Effector CD4-positive, alpha-beta T cell (primary cell): ENCODE measurements at regions not wholly inside any gene's neighbourhood (a gene's known extent, or its start where the extent isn't known, plus 50 kb on each side); places are given as distances from the start of the nearest gene placed in this dataset.

Experiments
- DNase-seq: peaks from one replicate; pipeline ENCODE4 v3.0.0-alpha.2; 2020

- no peak for DNase-seq
Observed at GRCh38 chr10:64449603-64450002, 928.4 kb downstream of the REEP3 start.

GRCh38 chr10:64450312-64450711 is 929.1 kb downstream of the REEP3 start:
- no peak for DNase-seq

- no peak for DNase-seq
Observed at GRCh38 chr10:64454962-64455361, 933.8 kb downstream of the REEP3 start.

GRCh38 chr10:64458306-64458705 is 937.1 kb downstream of the REEP3 start:
- no peak for DNase-seq

- no peak for DNase-seq
Observed at GRCh38 chr10:64463406-64463805, 942.2 kb downstream of the REEP3 start.

GRCh38 chr10:64465653-64466052 is 944.5 kb downstream of the REEP3 start:
- DNase-seq: no peak

- DNase-seq: no peak
Observed at GRCh38 chr10:64468219-64468618, 947.0 kb downstream of the REEP3 start.

GRCh38 chr10:64476506-64476905 is 955.3 kb downstream of the REEP3 start:
- DNase-seq: no peak

- DNase-seq: no peak
Observed at GRCh38 chr10:64477791-64478190, 956.6 kb downstream of the REEP3 start.

- no peak for DNase-seq
Observed at GRCh38 chr10:64484811-64485330, 963.7 kb downstream of the REEP3 start.

GRCh38 chr10:64486149-64486548 is 964.9 kb downstream of the REEP3 start:
- DNase-seq: no peak

GRCh38 chr10:64486901-64487300 is 965.7 kb downstream of the REEP3 start:
- no peak for DNase-seq

- no peak for DNase-seq
Observed at GRCh38 chr10:64494901-64495300, 973.7 kb downstream of the REEP3 start.

GRCh38 chr10:64497306-64497705 is 976.1 kb downstream of the REEP3 start:
- no peak for DNase-seq

GRCh38 chr10:64501807-64502206 is 980.6 kb downstream of the REEP3 start:
- no peak for DNase-seq

GRCh38 chr10:64502936-64503335 is 981.7 kb downstream of the REEP3 start:
- DNase-seq: no peak

- DNase-seq: no peak
Observed at GRCh38 chr10:64503429-64503828, 982.2 kb downstream of the REEP3 start.

GRCh38 chr10:64505501-64505900 is 984.3 kb downstream of the REEP3 start:
- no peak for DNase-seq

- no peak for DNase-seq
Observed at GRCh38 chr10:64506963-64507362, 985.8 kb downstream of the REEP3 start.

- DNase-seq: no peak
Observed at GRCh38 chr10:64507651-64508028, 986.4 kb downstream of the REEP3 start.

- DNase-seq: no peak
Observed at GRCh38 chr10:64508029-64508661, 986.9 kb downstream of the REEP3 start.

- DNase-seq: no peak
Observed at GRCh38 chr10:64515970-64516699, 994.9 kb downstream of the REEP3 start.

- no peak for DNase-seq
Observed at GRCh38 chr10:64518456-64518855, 997.3 kb downstream of the REEP3 start.

- no peak for DNase-seq
Observed at GRCh38 chr10:64519427-64519826, 998.2 kb downstream of the REEP3 start.

GRCh38 chr10:64519831-64520230 is 998.6 kb downstream of the REEP3 start:
- DNase-seq: no peak
